ENCODE measurements at regions not wholly inside any gene's neighbourhood (a gene's known extent, or its start where the extent isn't known, plus 50 kb on each side); places are given as distances from the start of the nearest gene placed in this dataset.
A peak's percentile ranks its signal among the peaks of the same experiment; 100 is the strongest.

GRCh38 chr16:13394488-13394887 is 493.1 kb downstream of the SHISA9 start:
- DNase-seq: no peak
- no peak for TF ChIP-seq POLR2A (IDR thresholded peaks at IDR 0.05; ENCODE audit: low read length)
- TF ChIP-seq GATA1 (IDR thresholded peaks at IDR 0.05; ENCODE audit: low read depth, low read length): no peak

GRCh38 chr16:13397126-13397525 is 495.7 kb downstream of the SHISA9 start:
- DNase-seq: no peak
- TF ChIP-seq GATA1 (IDR thresholded peaks at IDR 0.05; ENCODE audit: low read depth, low read length) (no peak), POLR2A (IDR thresholded peaks at IDR 0.05; ENCODE audit: low read length) (no peak)

- DNase-seq: no peak
- no peak for TF ChIP-seq POLR2A (IDR thresholded peaks at IDR 0.05; ENCODE audit: low read length)
- TF ChIP-seq GATA1 (IDR thresholded peaks at IDR 0.05; ENCODE audit: low read depth, low read length): no peak
Measured at GRCh38 chr16:13401641-13402040, 500.2 kb downstream of the SHISA9 start.

GRCh38 chr16:13402601-13403000 is 501.2 kb downstream of the SHISA9 start:
- TF ChIP-seq POLR2A (IDR thresholded peaks at IDR 0.05; ENCODE audit: low read length) (no peak), GATA1 (IDR thresholded peaks at IDR 0.05; ENCODE audit: low read depth, low read length) (no peak)
- no peak for DNase-seq

- TF ChIP-seq POLR2A (IDR thresholded peaks at IDR 0.05; ENCODE audit: low read length) (no peak), GATA1 (IDR thresholded peaks at IDR 0.05; ENCODE audit: low read depth, low read length) (no peak)
- no peak for DNase-seq
Measured at GRCh38 chr16:13403326-13403725, 501.9 kb downstream of the SHISA9 start.

GRCh38 chr16:13414154-13414553 is 505.8 kb upstream of the ERCC4 start:
- TF ChIP-seq GATA1 (IDR thresholded peaks at IDR 0.05; ENCODE audit: low read depth, low read length): no peak
- TF ChIP-seq POLR2A (IDR thresholded peaks at IDR 0.05; ENCODE audit: low read length): no peak
- DNase-seq: no peak

- TF ChIP-seq GATA1 (IDR thresholded peaks at IDR 0.05; ENCODE audit: low read depth, low read length) (no peak), POLR2A (IDR thresholded peaks at IDR 0.05; ENCODE audit: low read length) (no peak)
- no peak for DNase-seq
Measured at GRCh38 chr16:13419589-13419988, 500.4 kb upstream of the ERCC4 start.

- no peak for DNase-seq
- TF ChIP-seq GATA1 (IDR thresholded peaks at IDR 0.05; ENCODE audit: low read depth, low read length) (no peak), POLR2A (IDR thresholded peaks at IDR 0.05; ENCODE audit: low read length) (no peak)
Measured at GRCh38 chr16:13421726-13422125, 498.2 kb upstream of the ERCC4 start.

- DNase-seq: no peak
Measured at GRCh38 chr16:13425836-13426235, 494.1 kb upstream of the ERCC4 start.

GRCh38 chr16:13426269-13426668 is 493.7 kb upstream of the ERCC4 start:
- DNase-seq: peak in 1 of 2 experiments; percentile 2
- TF ChIP-seq POLR2A (IDR thresholded peaks at IDR 0.05; ENCODE audit: low read length) (no peak), GATA1 (IDR thresholded peaks at IDR 0.05; ENCODE audit: low read depth, low read length) (no peak)

More at GRCh38 chr16:13425836-13426235, 494.1 kb upstream of the ERCC4 start:
- no peak for TF ChIP-seq POLR2A (IDR thresholded peaks at IDR 0.05; ENCODE audit: low read length)

- TF ChIP-seq GATA1 (IDR thresholded peaks at IDR 0.05; ENCODE audit: low read depth, low read length) (no peak), POLR2A (IDR thresholded peaks at IDR 0.05; ENCODE audit: low read length) (no peak)
- DNase-seq: no peak
Measured at GRCh38 chr16:13426736-13427135, 493.2 kb upstream of the ERCC4 start.

GRCh38 chr16:13427943-13428342 is 492.0 kb upstream of the ERCC4 start:
- no peak for DNase-seq
- TF ChIP-seq GATA1 (IDR thresholded peaks at IDR 0.05; ENCODE audit: low read depth, low read length): no peak
- no peak for TF ChIP-seq POLR2A (IDR thresholded peaks at IDR 0.05; ENCODE audit: low read length)

- no peak for DNase-seq
- TF ChIP-seq GATA1 (IDR thresholded peaks at IDR 0.05; ENCODE audit: low read depth, low read length) (no peak), POLR2A (IDR thresholded peaks at IDR 0.05; ENCODE audit: low read length) (no peak)
Measured at GRCh38 chr16:13429416-13429815, 490.5 kb upstream of the ERCC4 start.

GRCh38 chr16:13435415-13435814 is 484.5 kb upstream of the ERCC4 start:
- TF ChIP-seq GATA1 (IDR thresholded peaks at IDR 0.05; ENCODE audit: low read depth, low read length) (no peak), POLR2A (IDR thresholded peaks at IDR 0.05; ENCODE audit: low read length) (no peak)
- no peak for DNase-seq

- no peak for DNase-seq
- no peak for TF ChIP-seq POLR2A (IDR thresholded peaks at IDR 0.05; ENCODE audit: low read length)
Measured at GRCh38 chr16:13435873-13436474, 484.0 kb upstream of the ERCC4 start.

Data from erythroblast (primary cell).